Kidney epithelial cell (primary cell): ENCODE measurements at regions not wholly inside any gene's neighbourhood (a gene's known extent, or its start where the extent isn't known, plus 50 kb on each side); places are given as distances from the start of the nearest gene placed in this dataset.

Source experiments
- DNase-seq: peaks from one replicate; pipeline ENCODE4 v3.0.0-alpha.2; 2010; ENCODE audit warnings: low read depth
- H3K27me3 ChIP-seq: 2 replicates; pipeline ENCODE4 v1.6.0; 2011; ENCODE audit warnings: low read length; ENCODE audit not compliant: control insufficient read depth, insufficient read depth
- H3K36me3 ChIP-seq: 2 replicates; pipeline ENCODE4 v1.5.1; 2011; ENCODE audit warnings: low read length; ENCODE audit not compliant: control insufficient read depth, insufficient read depth
- H3K4me3 ChIP-seq: 2 replicates; pipeline ENCODE4 v1.5.1; 2011; ENCODE audit warnings: low read depth, mild to moderate bottlenecking, control low read depth, low read length
- TF ChIP-seq, protein P1 (sequence below): IDR thresholded peaks from 2 replicates; pipeline ENCODE4 v1.5.1; 2011; ENCODE audit warnings: mild to moderate bottlenecking, moderate library complexity, low read length, control low read depth, inconsistent platforms; ENCODE audit not compliant: insufficient read depth, poor library complexity, severe bottlenecking

DNA sequence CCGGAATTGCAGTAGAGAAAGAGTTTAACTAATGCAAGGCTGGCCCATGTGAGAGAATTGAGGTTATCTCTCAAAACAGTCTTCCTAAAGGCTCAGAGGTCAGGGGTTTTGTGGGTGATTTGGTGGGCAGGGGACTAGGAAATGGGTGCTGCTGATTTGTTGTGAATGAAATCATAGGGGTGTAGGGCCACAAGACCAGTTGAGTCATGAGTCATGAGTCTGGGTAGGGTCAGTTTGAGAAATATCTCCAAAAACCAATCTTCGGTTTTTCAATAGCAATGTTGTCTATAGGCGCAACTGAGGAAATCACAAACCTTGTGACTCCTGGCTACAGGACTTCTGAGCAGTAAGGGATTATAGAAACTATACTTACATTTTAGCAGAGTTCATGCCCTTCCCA is 460.0 kb upstream of the NRP1 start:
- TF ChIP-seq, protein P1, sequence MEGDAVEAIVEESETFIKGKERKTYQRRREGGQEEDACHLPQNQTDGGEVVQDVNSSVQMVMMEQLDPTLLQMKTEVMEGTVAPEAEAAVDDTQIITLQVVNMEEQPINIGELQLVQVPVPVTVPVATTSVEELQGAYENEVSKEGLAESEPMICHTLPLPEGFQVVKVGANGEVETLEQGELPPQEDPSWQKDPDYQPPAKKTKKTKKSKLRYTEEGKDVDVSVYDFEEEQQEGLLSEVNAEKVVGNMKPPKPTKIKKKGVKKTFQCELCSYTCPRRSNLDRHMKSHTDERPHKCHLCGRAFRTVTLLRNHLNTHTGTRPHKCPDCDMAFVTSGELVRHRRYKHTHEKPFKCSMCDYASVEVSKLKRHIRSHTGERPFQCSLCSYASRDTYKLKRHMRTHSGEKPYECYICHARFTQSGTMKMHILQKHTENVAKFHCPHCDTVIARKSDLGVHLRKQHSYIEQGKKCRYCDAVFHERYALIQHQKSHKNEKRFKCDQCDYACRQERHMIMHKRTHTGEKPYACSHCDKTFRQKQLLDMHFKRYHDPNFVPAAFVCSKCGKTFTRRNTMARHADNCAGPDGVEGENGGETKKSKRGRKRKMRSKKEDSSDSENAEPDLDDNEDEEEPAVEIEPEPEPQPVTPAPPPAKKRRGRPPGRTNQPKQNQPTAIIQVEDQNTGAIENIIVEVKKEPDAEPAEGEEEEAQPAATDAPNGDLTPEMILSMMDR: no peak
- no peak for DNase-seq
- Histone ChIP-seq H3K36me3 (no peaks in the 10 kb centered on the region), H3K27me3 (no peaks in the 10 kb centered on the region), H3K4me3 (no peak overlapping the region)

DNA sequence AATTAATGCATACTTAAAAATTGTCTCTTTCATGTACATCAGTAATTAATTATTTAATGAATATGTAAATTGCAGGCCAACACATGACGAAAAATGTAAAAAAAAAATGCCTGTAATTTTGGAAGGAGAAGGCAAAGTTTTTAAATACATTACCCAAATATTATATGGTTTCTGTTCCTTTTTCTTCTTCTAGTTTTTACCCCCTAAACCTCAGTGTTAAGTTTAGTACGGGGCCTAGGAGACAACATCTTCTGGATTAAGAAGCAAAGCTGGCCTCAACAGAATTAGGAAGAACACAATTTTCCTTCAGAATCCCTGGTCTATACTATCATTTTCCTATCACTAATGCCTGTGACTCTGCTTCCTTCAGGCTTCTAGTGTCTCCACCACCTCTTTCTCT is 459.3 kb upstream of the NRP1 start:
- Histone ChIP-seq H3K36me3 (no peaks in the 10 kb centered on the region), H3K4me3 (no peak overlapping the region), H3K27me3 (no peaks in the 10 kb centered on the region)
- TF ChIP-seq, protein P1: no peak
- DNase-seq: no peak

DNA sequence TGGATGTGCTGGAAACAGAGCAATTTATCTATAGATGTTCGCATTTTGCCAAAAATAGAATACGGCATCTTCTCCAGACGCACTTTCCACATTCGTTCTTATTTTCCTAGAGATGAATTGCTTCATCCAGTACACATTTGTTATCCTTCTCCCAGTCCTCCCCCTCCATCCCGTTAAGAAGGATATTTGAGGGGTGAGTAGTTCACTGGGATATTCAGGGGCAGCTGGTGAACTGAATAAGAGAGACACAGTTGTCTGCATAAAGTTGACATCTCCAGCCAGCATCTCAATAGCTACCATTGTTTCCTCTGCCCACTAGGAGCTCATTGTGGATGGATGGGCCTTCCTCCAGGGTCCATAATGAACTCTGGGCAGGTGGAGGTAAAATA is 456.8 kb upstream of the NRP1 start:
- no peak for DNase-seq
- Histone ChIP-seq H3K27me3 (no peaks in the 10 kb centered on the region), H3K4me3 (no peak overlapping the region), H3K36me3 (no peaks in the 10 kb centered on the region)
- TF ChIP-seq, protein P1: no peak

DNA sequence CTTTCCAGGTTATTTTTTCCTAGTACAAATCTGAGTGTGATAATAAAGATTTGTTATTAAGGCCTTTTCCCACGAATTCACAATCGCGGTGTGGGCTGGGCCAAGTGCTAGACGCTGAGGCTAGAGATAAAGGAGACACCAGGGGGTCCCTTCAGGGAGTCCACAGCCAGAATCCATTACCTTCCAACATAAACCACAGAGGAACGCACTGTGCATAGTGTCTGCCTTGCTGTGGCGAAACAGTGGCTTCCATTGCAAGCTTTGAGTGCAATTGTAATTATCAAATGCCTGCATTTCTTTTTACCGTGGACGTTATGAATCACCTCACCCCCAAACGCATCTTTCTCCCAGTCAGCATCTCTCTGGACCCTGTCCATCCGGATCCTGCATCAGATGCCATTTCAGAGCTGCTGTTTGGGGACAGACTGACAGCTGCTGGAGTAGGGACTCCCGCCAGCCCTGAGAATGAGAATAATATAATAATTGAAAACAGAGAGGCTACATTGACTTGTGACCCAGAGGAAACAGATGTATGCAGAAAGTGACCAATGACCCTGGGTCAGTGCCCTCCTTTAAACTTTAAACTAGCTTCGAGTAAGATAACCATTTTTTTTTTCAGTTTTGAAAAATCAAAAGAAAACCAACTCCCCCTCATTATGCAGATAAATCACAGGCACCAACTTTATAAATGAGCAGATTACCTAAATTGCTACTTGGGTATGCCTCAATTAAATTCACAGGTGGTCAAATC is 456.2 kb upstream of the NRP1 start:
- TF ChIP-seq, protein P1: no peak
- no peaks in the 10 kb centered on the region for H3K27me3 ChIP-seq
- DNase-seq: no peak

DNA sequence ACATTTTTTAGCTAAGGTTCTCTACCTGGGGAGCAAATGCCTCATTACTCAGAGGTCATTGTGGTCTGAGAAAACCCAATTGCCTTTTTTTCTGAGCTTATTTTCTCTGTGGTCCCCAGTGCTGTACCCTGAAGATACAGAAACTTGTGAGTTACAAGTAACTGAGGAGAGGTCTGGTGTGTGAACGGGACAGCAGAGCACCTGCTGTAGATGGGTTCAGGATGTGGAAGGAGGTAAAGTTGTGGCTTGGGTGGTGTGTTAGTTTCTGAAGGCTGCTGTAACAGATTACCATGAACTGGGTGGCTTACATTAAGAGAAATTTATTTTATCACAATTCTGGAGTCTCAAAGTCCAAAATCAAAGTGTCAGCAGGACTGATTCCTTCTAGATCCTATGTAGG is 449.1 kb upstream of the NRP1 start:
- H3K4me3 ChIP-seq: no peak overlapping the region
- no peaks in the 10 kb centered on the region for H3K36me3 ChIP-seq
- no peaks in the 10 kb centered on the region for H3K27me3 ChIP-seq
- no peak for DNase-seq
- TF ChIP-seq, protein P1: no peak

More for the DNA sequence above, 456.2 kb upstream of the NRP1 start:
- no peak overlapping the region for H3K4me3 ChIP-seq
- H3K36me3 ChIP-seq: no peaks in the 10 kb centered on the region

DNA sequence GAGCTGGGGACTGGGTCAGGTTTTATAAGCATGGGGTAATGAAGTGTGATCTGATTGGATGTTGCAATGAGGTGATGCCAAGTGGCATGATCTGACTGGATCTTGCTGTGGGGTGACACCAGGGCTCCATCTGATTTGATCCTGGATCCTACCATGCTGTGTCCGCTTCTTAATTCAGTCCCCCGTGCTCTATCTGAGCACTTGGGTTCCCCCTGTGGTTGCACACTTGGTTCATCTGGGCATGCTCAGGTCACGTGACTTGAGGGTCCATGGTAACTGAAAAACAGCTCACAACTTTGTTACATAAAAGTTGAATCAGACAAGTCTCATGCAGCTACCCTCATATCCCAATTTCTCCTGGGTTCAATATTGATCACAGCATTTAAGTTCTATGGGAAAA is 448.6 kb upstream of the NRP1 start:
- DNase-seq: no peak
- Histone ChIP-seq H3K4me3 (no peak overlapping the region), H3K27me3 (no peaks in the 10 kb centered on the region), H3K36me3 (no peaks in the 10 kb centered on the region)
- TF ChIP-seq, protein P1: no peak
